Endothelial cell of umbilical vein (primary cell): ENCODE measurements at regions not wholly inside any gene's neighbourhood (a gene's known extent, or its start where the extent isn't known, plus 50 kb on each side); places are given as distances from the start of the nearest gene placed in this dataset.

Experiments
- BruUV-seq: library from RNA; stranded (reverse); fragments of 400-500 nt; replicated peaks from 2 replicates; lab custom pipeline; 2021; lab: Mats Ljungman, UMichigan
- CTCF ChIA-PET: fragments of 300-600, 350-600 bp; sonication (Branson Sonifier 250); formaldehyde crosslinking; loops from one replicate; lab custom pipeline; 2021; ENCODE audit warnings: antibody characterized with exemption, inconsistent platforms; lab: Charles Lee
- POLR2A ChIA-PET: fragments of 300-600, 350-600 bp; sonication (Branson Sonifier 250); formaldehyde crosslinking; loops from one replicate; lab custom pipeline; 2021; ENCODE audit warnings: antibody characterized with exemption, inconsistent platforms; lab: Charles Lee
- DNase-seq: peaks from one replicate; pipeline ENCODE4 v3.0.0-alpha.2; 2011; ENCODE audit warnings: low read depth, low spot score
- FAIRE-seq: peaks from 2 replicates; lab custom pipeline; 2011; peaks lifted over from hg19 to GRCh38; lab: Jason Lieb, UNC
- H2AFZ ChIP-seq: 2 replicates; pipeline ENCODE4 v1.6.0; 2012; ENCODE audit warnings: low read depth, low read length, control low read depth, inconsistent platforms
- H3K27ac ChIP-seq: 2 replicates; pipeline ENCODE4 v1.5.1; 2011; ENCODE audit warnings: low read depth, mild to moderate bottlenecking, control low read depth, low read length, moderate library complexity; ENCODE audit not compliant: insufficient read depth
- H3K27me3 ChIP-seq, 2 experiments: 2 replicates each; pipeline versions ENCODE4 v1.6.0 to v1.6.1; 2011; ENCODE audit warnings: low read length in 2 of 2, mixed read lengths in 1 of 2; ENCODE audit not compliant: control insufficient read depth in 2 of 2, insufficient read depth in 2 of 2
- H3K36me3 ChIP-seq, 2 experiments: 2 replicates in 1 of 2; 3 replicates in 1 of 2; pipeline ENCODE4 v1.5.1; 2011; ENCODE audit warnings: low read length in 2 of 2, mild to moderate bottlenecking in 1 of 2, moderate library complexity in 1 of 2; ENCODE audit not compliant: control insufficient read depth in 2 of 2, insufficient read depth in 2 of 2; ENCODE audit errors: extremely low read depth in 1 of 2
- H3K4me1 ChIP-seq: 3 replicates; pipeline ENCODE4 v1.5.1; 2011; ENCODE audit warnings: mild to moderate bottlenecking, low read length; ENCODE audit not compliant: control insufficient read depth, insufficient read depth; ENCODE audit errors: extremely low read depth
- H3K4me2 ChIP-seq: 2 replicates; pipeline ENCODE4 v1.6.1; 2011; ENCODE audit warnings: low read length, control low read depth, mixed read lengths; ENCODE audit not compliant: insufficient read depth
- H3K4me3 ChIP-seq, 3 experiments: fragments of 200-600 bp in 1 of 3; sonication (generic), shearing (Covaris generic) in 1 of 3; replicated peaks in 1 of 3; 2 replicates each; pipeline ENCODE4 v1.5.1; 2011 to 2016; ENCODE audit warnings: control low read depth in 3 of 3, low read length in 3 of 3, mild to moderate bottlenecking in 2 of 3, inconsistent platforms in 1 of 3, low read depth in 1 of 3, moderate library complexity in 1 of 3; ENCODE audit not compliant: insufficient read depth in 1 of 3
- H3K79me2 ChIP-seq: 2 replicates; pipeline ENCODE4 v1.6.0; 2012; ENCODE audit warnings: low read length, inconsistent platforms; ENCODE audit not compliant: control insufficient read depth, insufficient read depth
- H3K9ac ChIP-seq: replicated peaks from 2 replicates; pipeline ENCODE3; 2011; ENCODE audit warnings: low read length, control low read depth; ENCODE audit not compliant: insufficient read depth; ENCODE audit errors: extremely low read depth
- H3K9me1 ChIP-seq: replicated peaks from 3 replicates; pipeline ENCODE4 v1.6.0; 2011; ENCODE audit warnings: mild to moderate bottlenecking, low read length; ENCODE audit not compliant: control insufficient read depth, insufficient read depth; ENCODE audit errors: extremely low read depth
- H3K9me3 ChIP-seq: replicated peaks from 2 replicates; pipeline ENCODE4 v1.5.1; 2012; ENCODE audit warnings: low read length, inconsistent platforms; ENCODE audit not compliant: control insufficient read depth, insufficient read depth
- H4K20me1 ChIP-seq: replicated peaks from 2 replicates; pipeline ENCODE3; 2011; ENCODE audit warnings: mild to moderate bottlenecking, low read length; ENCODE audit not compliant: control insufficient read depth, insufficient read depth; ENCODE audit errors: extremely low read depth
- EZH2 ChIP-seq: IDR thresholded peaks from 2 replicates; pipeline ENCODE4 v1.6.1; 2012; ENCODE audit warnings: borderline replicate concordance, low read depth, mild to moderate bottlenecking, moderate library complexity, low read length, inconsistent platforms; ENCODE audit not compliant: severe bottlenecking
- FOS ChIP-seq: IDR thresholded peaks from 2 replicates; pipeline ENCODE4 v1.6.1; 2011; ENCODE audit warnings: mild to moderate bottlenecking, low read length, moderate library complexity, borderline replicate concordance; ENCODE audit not compliant: insufficient read depth
- GATA2 ChIP-seq: IDR thresholded peaks from 2 replicates; pipeline ENCODE4 v1.7.0; 2011; ENCODE audit warnings: low read depth, mild to moderate bottlenecking, moderate library complexity, mixed read lengths, low read length; ENCODE audit not compliant: insufficient read length, insufficient read depth
- JUN ChIP-seq: IDR thresholded peaks from 2 replicates; pipeline ENCODE4 v1.6.1; 2011; ENCODE audit warnings: borderline replicate concordance, low read depth; ENCODE audit not compliant: insufficient read length, insufficient read depth
- MYC ChIP-seq: IDR thresholded peaks from one replicate; pipeline ENCODE4 v1.6.1; 2011; ENCODE audit warnings: mild to moderate bottlenecking, low read depth, low read length
- POLR2A ChIP-seq: IDR thresholded peaks from 2 replicates; pipeline ENCODE4 v1.6.1; 2012; ENCODE audit warnings: low read depth, mild to moderate bottlenecking, control low read depth, low read length
- POLR2AphosphoS5 ChIP-seq: IDR thresholded peaks from 2 replicates; pipeline ENCODE4 v1.6.1; 2012; ENCODE audit warnings: low read depth, mild to moderate bottlenecking, control low read depth, low read length, moderate library complexity; ENCODE audit not compliant: insufficient read depth
- dilution Hi-C: fragments of 300-500 bp; cut with MboI; formaldehyde crosslinking; loops from one replicate; pipeline ENCODE4 v1.15.0; 2019; ENCODE audit warnings: low sequenced_read_pairs; ENCODE audit not compliant: extremely low pct_ligation_motif_present
- intact Hi-C: fragments of 100-400 bp; cut with micrococcal nuclease; formaldehyde crosslinking; loops from one replicate; pipeline ENCODE4 v1.10.0; 2022
- TF ChIP-seq, protein P1 (sequence below): IDR thresholded peaks from 2 replicates; pipeline ENCODE4 v1.6.1; 2011; ENCODE audit not compliant: insufficient read depth, insufficient read length
- TF ChIP-seq, protein P2 (sequence below), 2 donors: IDR thresholded peaks; 1 replicate in 1 of 2; 2 replicates in 1 of 2; pipeline ENCODE4 v1.5.1; 2011; ENCODE audit warnings: low read length in 2 of 2, mild to moderate bottlenecking in 2 of 2, moderate library complexity in 2 of 2, control low read depth in 1 of 2, inconsistent platforms in 1 of 2, low read depth in 1 of 2; ENCODE audit not compliant: insufficient read depth in 1 of 2; ENCODE audit errors: extremely low read depth in 1 of 2

DNA sequence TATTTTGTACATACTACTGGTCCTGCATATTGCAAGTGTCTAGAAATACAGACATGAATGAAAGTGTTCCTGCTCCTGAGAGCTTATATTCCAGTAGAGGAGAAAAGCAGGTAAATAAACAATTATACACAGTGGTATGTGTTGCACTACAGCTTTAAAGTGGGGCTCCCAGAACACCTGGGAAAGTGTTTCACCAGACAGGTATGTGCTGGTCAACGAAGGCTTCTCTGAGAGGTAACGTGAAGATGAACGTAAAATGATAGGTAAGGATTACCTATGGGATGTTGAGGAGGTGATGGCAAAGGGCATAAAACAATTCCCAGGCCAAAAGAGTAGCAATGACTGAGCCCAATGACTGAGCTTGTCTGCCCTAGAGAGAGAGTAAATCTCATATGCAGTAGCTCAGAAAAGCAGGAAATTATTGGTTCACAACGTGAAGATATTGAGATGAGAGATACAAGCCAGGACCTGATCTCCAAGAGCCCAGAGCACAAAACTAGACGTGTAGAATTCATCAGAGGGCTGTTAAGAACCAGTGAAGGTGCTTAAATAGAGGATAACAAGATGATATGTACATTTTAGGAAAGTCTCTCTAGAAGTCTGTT lies 459.1 kb upstream of the BCHE start:
- Histone ChIP-seq H3K9me1 (no peaks in the 10 kb centered on the region), H3K27me3 (no peaks in the 10 kb centered on the region), H3K4me2 (no peak overlapping the region), H3K4me1 (no peaks in the 10 kb centered on the region), H3K36me3 (no peaks in the 10 kb centered on the region), H3K79me2 (no peaks in the 10 kb centered on the region), H3K9ac (no peak overlapping the region), H2AFZ (no peak overlapping the region), H3K4me3 (no peak overlapping the region), H3K9me3 (no peaks in the 10 kb centered on the region), H3K27ac (no peak overlapping the region), H4K20me1 (no peaks in the 10 kb centered on the region)
- dilution Hi-C loops: no loop called here
- CTCF ChIA-PET: no interaction called here
- intact Hi-C loops: no loop called here
- no peak for DNase-seq
- POLR2A ChIA-PET: no interaction called here
- TF ChIP-seq JUN: no peak
- TF ChIP-seq EZH2: no peak
- TF ChIP-seq, protein P1, sequence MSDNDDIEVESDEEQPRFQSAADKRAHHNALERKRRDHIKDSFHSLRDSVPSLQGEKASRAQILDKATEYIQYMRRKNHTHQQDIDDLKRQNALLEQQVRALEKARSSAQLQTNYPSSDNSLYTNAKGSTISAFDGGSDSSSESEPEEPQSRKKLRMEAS: no peak
- TF ChIP-seq POLR2A: no peak
- TF ChIP-seq, protein P2, sequence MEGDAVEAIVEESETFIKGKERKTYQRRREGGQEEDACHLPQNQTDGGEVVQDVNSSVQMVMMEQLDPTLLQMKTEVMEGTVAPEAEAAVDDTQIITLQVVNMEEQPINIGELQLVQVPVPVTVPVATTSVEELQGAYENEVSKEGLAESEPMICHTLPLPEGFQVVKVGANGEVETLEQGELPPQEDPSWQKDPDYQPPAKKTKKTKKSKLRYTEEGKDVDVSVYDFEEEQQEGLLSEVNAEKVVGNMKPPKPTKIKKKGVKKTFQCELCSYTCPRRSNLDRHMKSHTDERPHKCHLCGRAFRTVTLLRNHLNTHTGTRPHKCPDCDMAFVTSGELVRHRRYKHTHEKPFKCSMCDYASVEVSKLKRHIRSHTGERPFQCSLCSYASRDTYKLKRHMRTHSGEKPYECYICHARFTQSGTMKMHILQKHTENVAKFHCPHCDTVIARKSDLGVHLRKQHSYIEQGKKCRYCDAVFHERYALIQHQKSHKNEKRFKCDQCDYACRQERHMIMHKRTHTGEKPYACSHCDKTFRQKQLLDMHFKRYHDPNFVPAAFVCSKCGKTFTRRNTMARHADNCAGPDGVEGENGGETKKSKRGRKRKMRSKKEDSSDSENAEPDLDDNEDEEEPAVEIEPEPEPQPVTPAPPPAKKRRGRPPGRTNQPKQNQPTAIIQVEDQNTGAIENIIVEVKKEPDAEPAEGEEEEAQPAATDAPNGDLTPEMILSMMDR (IDR thresholded peaks at IDR 0.05; ENCODE audit: extremely low read depth in 1 of 2, insufficient read depth in 1 of 2, low read depth in 1 of 2, low read length in 2 of 2): no peak
- TF ChIP-seq MYC: no peak
- TF ChIP-seq POLR2AphosphoS5: no peak
- TF ChIP-seq GATA2: no peak
- TF ChIP-seq FOS: no peak
- no peak for FAIRE-seq
- BruUV-seq: no TSS peak
